HG03558 (cell line): ENCODE measurements at regions not wholly inside any gene's neighbourhood (a gene's known extent, or its start where the extent isn't known, plus 50 kb on each side); places are given as distances from the start of the nearest gene placed in this dataset.

Experiments used
- ATAC-seq: cut with Tn5 transposase; IDR thresholded peaks from one replicate; pipeline ENCODE4 v1.9.1; 2021; ENCODE audit warnings: moderate number of reproducible peaks; ENCODE audit not compliant: unreplicated experiment; ENCODE audit errors: extremely low read depth

GRCh38 chr17:77734371-77735080 lies 224.0 kb upstream of the TNRC6C start:
- no peak for ATAC-seq

DNA sequence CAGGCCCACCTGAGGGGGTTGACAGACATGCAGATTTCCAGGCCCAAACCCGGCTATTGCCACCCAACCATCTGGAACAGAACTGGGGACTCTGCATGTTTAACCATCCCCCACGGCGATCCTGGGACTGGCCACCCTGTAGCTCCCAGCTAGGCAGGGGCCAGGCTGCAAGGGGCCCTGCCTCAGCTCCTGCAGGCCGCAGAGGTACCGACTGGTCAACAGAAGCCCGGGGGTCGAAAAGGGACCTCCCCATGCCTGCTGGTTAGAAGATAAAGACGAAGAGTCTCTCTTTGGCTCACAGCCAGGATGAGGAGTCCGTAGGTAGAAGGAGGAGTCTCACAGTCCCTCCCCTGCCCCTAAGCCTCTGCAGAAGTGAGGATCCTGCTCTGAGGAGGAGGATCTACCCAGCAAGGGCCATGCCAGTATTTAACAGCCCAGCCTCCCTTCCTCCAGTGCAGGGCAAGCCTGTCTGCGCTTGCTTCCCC lies 223.4 kb upstream of the TNRC6C start:
- no peak for ATAC-seq

GRCh38 chr17:77735566-77736198 lies 222.8 kb upstream of the TNRC6C start:
- ATAC-seq: no peak

DNA sequence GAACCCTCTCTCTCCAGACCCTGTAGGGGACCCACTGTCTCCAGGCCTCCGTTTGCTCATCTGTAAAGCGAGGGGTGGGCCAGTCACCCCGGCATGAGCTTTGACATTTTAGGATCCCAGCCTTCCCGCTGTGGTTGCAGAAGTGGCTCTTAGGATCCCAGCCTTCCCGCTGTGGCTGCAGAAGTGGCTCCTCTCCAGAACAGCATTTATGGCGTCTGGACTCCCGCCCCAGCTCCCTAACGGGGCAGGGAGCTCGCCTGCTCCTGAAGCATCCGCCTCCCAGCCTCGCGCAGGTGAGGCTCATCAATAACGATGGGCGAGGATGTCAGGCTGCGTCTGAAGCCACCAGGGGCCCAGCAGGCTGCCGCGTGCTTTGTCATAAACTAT lies 222.3 kb upstream of the TNRC6C start:
- ATAC-seq: no peak

- ATAC-seq: no peak
These were observed 221.8 kb upstream of the TNRC6C start for GRCh38 chr17:77736721-77737120.

DNA sequence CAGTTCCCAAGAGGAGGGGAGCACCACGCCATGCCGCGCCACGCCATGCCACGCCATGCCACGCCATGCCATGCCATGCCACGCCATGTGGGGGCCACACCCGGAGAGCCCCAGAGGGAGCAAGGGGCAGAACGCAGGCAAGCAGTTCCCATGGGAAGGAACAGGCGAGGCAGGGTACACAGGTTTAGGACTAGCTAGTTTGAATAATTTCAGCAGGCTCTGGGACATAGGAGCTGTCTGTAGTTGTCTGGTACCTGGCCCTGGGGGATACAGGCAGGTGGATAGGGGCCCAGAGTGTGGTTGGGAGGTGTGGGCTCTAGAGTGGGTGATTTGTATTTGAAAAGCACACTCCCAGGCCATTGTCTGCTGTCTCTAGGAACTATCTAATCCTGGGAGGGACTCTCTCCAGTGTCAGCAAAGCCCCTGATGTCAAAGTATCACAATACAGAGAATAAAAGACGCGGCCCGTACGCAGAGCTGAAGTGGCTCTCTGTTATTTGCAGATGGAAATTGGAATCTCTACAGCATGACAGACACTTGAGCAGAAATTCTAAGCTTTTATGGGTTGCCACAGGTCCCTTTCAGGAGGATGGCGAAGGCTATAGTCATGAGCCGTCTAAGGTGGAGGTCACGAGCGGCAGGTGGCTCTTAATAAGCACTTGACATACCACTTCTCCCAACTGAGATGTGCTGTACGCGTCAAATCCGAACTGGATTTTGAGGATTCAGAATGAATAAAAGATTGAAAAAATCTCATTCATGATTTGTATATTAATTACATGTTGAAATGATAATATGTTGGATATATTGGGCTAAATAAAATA lies 220.8 kb upstream of the TNRC6C start:
- no peak for ATAC-seq

DNA sequence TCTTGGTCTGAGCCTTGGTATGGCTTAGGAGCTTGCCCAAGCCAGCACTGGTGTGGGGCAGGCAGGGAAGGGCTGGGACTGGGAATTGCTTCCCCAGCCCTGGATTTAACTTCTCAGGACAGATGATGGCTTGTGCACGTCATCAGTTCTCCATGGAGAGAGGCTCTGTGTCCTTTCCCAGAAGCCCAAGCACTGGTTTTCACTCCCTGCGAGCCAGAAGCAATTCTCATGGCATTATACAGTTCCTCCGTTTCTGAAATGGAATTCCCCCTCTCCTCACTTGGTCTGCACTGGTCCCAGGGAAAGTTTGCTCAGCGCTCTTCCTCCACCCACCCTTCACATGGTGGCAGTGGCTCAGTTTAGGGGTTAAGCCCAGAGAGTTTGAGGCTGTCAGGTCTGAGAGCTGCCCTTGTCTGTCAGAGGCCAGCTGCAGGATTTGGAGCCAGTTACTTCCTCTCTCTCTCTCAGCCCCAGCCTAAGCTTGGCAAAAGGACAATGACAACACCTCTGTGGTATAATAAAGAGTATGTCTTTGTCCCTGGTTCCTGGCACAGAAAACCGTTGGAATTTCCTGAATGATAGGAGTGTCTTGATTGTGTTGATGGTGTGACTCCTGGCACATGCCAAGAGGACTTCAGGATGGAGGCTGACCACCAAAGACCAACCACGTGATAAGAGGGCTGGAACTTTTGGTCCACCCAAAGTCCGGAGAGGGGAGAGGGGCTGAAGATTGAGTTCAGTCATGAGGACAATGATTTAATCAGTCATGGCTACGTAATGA lies 219.6 kb upstream of the TNRC6C start:
- no peak for ATAC-seq

GRCh38 chr17:77740481-77740880 lies 218.0 kb upstream of the TNRC6C start:
- ATAC-seq: no peak

GRCh38 chr17:77741109-77741508 lies 217.4 kb upstream of the TNRC6C start:
- no peak for ATAC-seq

DNA sequence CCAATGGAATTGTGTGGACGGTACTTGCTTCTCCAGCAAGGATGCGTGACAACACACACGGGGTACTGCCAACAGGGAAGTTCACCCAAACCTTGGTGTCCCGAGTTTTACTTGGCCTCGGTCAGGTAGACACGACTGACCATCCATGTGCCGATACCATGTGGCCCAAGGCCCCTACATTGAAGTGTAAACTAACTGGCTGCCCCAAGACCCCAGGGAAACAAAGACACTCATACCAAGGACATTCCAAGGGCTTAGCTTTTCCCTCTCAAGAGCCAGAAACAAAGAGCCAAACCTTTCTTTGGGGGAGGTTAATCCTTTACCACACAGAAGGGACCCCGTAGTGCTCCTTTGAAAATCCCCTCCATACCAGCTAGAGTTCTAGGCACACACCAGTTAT lies 215.9 kb upstream of the TNRC6C start:
- ATAC-seq: no peak

DNA sequence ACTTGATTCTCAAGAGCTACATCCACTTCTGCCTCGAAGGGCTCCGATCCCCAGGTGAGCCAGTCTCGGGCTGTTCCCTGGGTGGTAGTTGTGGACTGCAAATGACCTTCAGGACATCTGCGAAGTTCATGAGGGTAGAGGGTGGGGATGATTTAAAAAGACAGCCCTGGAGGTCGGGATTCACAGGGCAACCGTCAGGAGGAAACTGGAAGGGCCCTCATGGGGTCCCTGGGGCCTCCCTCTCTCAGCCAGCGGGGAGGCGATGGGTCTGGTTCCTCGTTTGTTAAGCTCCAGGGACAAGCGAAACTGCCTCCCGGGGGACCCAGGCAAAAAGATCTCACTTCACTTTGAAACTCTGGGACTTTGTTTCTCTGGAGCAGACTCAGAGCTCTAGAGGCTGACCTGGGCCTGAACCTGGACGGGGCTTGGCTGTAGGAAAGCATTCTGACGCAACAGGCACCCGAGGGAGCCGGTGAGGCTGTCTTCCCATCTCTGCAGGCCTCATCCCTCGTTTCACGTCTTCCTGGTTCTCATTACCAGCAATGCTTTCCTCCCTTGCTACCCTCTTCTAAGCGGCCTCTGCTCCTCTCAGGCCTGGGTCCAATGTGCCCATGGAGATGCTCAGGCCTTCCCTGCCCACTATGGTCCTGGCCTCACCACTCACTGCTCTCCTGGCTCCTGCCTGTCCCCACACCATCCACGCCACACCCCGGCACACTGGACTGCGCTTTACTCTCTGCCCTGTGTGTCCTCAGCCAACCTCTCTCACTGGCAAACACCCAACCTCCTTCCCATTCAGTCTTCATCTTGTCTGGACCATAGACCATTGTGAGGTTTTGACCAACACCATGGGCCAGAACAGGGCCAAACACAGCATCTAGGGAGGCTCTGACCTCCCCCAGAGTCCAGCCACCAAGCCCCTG lies 214.2 kb upstream of the TNRC6C start:
- no peak for ATAC-seq

DNA sequence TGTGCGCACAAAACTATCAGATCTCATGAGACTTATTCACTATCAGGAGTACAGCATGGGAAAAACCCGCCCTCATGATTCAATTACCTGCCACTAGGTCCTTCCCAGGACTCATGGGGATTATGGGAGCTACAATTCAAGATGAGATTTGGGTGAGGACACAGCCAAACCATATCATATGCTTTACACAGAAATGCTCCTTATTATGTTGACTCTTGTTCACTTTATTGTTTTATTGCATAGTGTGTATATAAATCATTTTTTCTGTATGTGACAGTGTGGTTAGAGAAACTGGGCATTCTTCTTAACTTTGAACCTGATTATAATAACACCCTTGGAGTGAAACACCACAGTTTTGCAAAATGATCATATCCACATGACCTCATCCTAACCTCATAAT lies 212.8 kb upstream of the TNRC6C start:
- ATAC-seq: no peak

DNA sequence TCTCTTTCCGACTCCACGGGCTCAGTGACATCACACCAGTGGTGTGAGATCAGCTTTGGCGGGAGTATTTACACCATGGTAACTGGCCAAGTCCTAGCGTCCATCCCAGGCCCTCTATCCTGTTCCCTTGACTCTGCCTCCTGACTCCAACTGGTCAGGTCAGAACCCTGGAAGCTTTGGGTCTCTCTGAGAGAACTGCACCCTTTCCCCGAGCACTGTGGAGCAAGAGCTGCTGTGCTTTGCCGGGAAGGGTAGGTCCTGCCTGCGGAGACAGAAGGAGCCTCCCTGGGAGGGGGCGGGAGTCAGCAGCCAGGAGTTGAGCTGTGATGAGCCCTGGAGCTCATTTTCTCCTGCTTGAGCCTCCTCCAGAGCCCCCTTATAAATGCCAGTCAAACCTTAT lies 212.1 kb upstream of the TNRC6C start:
- no peak for ATAC-seq

GRCh38 chr17:77746896-77747554 lies 211.5 kb upstream of the TNRC6C start:
- ATAC-seq: no peak

DNA sequence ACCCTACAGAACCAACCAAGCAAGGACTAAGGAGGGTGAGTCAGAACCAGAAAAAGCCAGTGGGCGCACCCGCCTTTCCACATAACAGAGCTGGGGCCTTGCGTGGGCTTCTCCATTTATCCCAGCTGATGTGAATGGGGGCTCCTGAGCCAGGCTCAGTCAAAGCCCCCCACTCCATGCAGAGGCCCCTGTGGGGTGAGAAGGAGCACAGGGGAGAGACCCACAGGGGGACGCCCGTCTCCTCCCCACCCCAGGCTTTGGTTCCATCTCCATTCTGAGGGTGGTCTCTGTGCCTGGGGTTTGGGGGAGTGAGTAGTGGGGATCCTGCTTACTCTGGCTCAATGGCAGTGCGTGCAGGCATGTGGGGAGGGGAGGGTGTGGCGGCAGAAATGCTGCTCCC lies 210.1 kb upstream of the TNRC6C start:
- ATAC-seq: no peak

DNA sequence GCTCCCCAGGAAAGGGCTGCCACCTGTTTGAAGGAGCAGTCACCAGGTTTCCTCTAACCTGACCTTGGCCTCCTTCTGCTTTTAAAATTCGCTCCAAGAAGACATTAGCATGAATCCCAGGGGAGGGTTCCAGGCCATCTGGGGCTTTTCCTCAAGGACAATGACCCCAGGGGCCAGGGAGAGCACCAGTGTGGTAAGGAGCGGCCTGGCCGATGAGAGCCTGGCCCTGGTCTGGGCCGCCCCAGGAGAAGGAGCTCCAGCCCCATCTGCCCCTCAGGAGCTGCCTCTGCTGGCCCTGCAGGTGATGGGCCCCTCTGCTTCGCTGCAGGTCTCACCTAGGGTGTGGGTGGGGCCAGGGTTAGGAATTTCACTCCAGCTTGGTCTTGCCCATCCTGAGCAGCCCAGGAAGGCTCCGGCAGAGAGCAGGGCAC lies 209.2 kb upstream of the TNRC6C start:
- no peak for ATAC-seq

GRCh38 chr17:77749989-77750388 lies 208.5 kb upstream of the TNRC6C start:
- ATAC-seq: no peak

- ATAC-seq: no peak
These were observed 208.0 kb upstream of the TNRC6C start for GRCh38 chr17:77750427-77751043.
